Nucleus accumbens (tissue), 56 donors: ENCODE measurements at regions not wholly inside any gene's neighbourhood (a gene's known extent, or its start where the extent isn't known, plus 50 kb on each side); places are given as distances from the start of the nearest gene placed in this dataset.
"Not testable (repeated sequence)": the region's sequence is repeated elsewhere in the genome, so short reads cannot be mapped to it uniquely, and the experiment has no call there.

Experiments
- DNase-seq, 56 donors: peaks; one replicate each; lab custom pipeline; 2025; lab: John Stamatoyannopoulos, UW

DNA sequence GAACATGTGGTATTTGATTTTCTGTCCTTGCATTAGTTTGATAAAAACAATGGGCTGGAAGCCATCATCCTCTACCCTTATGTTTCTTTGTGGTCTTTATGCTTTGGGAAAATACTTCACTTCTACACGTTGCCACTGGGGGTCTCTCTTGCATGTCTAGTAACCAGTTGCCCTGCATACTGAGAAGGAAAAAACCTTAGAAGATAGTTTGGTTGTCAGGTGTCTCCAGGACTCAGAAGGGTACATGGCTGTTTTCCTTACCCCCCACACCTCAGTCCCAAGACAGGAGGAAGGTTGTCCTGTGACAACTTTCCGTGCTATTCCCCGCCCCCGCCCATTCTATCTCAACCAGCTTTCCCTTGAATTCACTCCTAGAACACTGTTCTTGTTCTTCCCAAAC, 62.1 kb upstream of the LANCL3 start:
- DNase-seq = peak in 1 of 56 donors; percentile 5

DNA sequence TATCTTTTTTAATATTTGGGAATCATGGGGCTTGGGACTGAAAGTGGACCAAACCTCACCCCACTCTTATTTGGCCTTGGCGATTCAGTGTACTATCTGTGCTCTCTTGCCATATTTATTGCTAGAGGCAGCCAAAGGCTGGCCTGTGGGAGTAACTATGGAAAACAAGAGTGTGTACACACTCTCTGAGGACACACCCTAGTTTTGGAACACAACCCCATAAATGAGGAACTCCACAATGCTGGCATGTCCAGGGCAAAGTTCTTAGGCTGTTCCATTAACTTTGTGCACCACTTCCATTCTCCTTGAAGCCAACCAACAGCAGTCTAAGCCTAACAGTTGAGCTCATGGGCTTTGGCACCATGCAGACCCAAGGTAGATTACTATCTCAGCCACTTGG, 54.9 kb upstream of the LANCL3 start:
- not testable (repeated sequence) for DNase-seq

DNA sequence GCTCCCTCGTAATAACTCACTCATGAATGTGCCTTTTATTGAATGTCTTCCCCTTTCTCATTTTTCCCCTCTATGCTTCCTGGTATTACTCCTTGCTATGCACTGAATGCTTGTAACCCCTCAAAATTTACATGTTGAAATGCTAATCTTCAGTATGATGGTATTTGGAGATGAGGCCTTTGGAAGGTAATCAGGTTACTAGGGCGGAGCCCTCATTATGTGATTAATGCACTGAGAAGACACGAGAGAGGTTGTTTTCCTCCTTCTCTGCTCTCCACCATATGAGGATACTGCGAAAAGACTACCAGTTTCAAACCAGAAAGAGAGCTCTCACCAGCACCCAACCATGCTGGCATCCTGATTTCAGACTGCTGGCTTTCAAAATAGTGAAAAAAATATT, 52.2 kb upstream of the LANCL3 start:
- DNase-seq = not testable (repeated sequence)

GRCh38 chrX:37520860-37521450, 50.5 kb upstream of the LANCL3 start:
- not testable (repeated sequence) for DNase-seq
